ENCODE measurements at regions not wholly inside any gene's neighbourhood (a gene's known extent, or its start where the extent isn't known, plus 50 kb on each side); places are given as distances from the start of the nearest gene placed in this dataset.
"Not testable (repeated sequence)": the region's sequence is repeated elsewhere in the genome, so short reads cannot be mapped to it uniquely, and the experiment has no call there.

DNA sequence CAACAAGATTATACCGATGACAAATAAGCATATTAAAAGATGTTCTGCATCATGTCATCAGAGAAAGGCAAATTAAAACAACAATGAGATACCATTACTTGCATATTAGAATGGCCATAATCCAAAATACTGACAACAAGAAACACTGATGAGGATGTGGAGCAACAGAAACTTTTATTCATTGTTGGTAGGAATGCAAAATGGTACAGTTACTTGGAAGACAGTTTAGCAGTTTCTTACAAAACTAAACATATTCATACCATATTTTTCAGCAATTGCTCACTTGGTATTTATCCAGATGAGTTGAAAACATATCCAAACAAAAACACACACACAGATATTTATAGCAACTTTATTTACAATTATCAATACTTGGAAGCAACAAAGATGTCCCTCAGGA is 160.9 kb upstream of the MME start:
- Mint-ChIP-seq H3K36me3 (no peaks in the 10 kb centered on the region), H3K27ac (no peak overlapping the region), H3K27me3 (no peaks in the 10 kb centered on the region), H3K4me3 (no peak overlapping the region), H3K4me1 (no peaks in the 10 kb centered on the region), H3K9me3 (peaks cover 0 to 32% (median 13%) of the 10 kb centered on the region in 7 donors)
- no peak for ATAC-seq (ENCODE audit: low read depth in 2 of 2)
- no peak for DNase-seq

- Mint-ChIP-seq H3K9me3 (peaks cover 0 to 7% (median 1%) of the 10 kb centered on the region in 7 donors), H3K36me3 (no peaks in the 10 kb centered on the region), H3K27me3 (no peaks in the 10 kb centered on the region), H3K27ac (no peak overlapping the region), H3K4me3 (no peak overlapping the region), H3K4me1 (no peaks in the 10 kb centered on the region)
- ATAC-seq (ENCODE audit: low read depth in 2 of 2) (no peak), DNase-seq (no peak)
Observed at GRCh38 chr3:154904328-154904727, 175.8 kb upstream of the MME start.

DNA sequence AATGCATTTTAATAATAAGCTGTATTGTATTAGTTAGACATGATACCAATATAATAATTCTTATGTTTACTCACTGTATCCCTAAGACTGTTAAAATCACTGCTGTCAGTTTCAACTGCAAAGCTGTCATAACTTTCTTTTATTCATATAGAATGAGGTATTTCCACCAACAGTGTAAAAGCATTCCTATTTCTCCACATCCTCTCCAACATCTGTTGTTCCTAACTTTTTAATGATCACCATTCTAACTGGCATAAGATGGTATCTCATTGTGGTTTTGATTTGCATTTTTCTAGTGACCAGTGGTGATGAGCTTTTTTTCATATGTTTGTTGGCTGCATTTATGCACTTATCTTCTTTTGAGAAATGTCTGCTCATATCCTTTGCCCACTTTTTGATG is 177.6 kb upstream of the MME start:
- not testable (repeated sequence) for DNase-seq; ATAC-seq (ENCODE audit: low read depth in 2 of 2); H3K9me3 Mint-ChIP-seq; H3K36me3 Mint-ChIP-seq; H3K27me3 Mint-ChIP-seq; H3K4me3 Mint-ChIP-seq; H3K4me1 Mint-ChIP-seq; H3K27ac Mint-ChIP-seq

DNA sequence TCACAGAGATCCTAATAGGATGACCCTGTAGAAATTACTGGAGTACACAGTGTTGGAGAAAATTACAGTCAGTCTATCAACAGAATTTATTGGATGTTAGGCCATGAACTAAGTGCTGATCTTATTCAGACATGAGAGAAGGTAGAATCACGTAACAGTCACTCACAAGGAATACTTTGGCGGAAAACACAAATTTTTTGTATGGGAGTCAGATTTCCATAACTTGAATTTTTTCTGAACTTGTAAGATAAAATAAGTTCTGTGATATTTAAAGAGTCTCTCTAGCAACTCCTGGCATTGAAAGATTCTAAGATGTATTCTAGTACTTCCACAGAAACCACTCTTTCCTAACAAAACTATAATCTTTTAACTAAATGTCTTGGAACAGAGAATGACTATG is 178.8 kb upstream of the MME start:
- peaks cover 0 to 2% (median 0%) of the 10 kb centered on the region in 7 donors for H3K9me3 Mint-ChIP-seq
- ATAC-seq (ENCODE audit: low read depth in 2 of 2) (no peak), DNase-seq (no peak)
- H3K27ac Mint-ChIP-seq, result no peak overlapping the region
- H3K4me3 Mint-ChIP-seq, result no peak overlapping the region
- H3K4me1 Mint-ChIP-seq, result no peaks in the 10 kb centered on the region
- no peaks in the 10 kb centered on the region for H3K27me3 Mint-ChIP-seq
- H3K36me3 Mint-ChIP-seq, result no peaks in the 10 kb centered on the region

- Mint-ChIP-seq H3K9me3 (peaks cover 0 to 6% (median 2%) of the 10 kb centered on the region in 7 donors), H3K27me3 (no peaks in the 10 kb centered on the region), H3K27ac (no peak overlapping the region), H3K4me1 (no peaks in the 10 kb centered on the region), H3K36me3 (no peaks in the 10 kb centered on the region), H3K4me3 (no peak overlapping the region)
- ATAC-seq (ENCODE audit: low read depth in 2 of 2) (no peak), DNase-seq (no peak)
Observed at GRCh38 chr3:154900816-154901215, 179.3 kb upstream of the MME start.

GRCh38 chr3:154898916-154899315 is 181.2 kb upstream of the MME start:
- no peak for ATAC-seq (ENCODE audit: low read depth in 2 of 2)
- Mint-ChIP-seq H3K4me1 (no peaks in the 10 kb centered on the region), H3K4me3 (no peak overlapping the region), H3K27me3 (no peaks in the 10 kb centered on the region), H3K36me3 (no peaks in the 10 kb centered on the region), H3K9me3 (peaks cover 0 to 9% (median 3%) of the 10 kb centered on the region in 7 donors), H3K27ac (peak overlapping the region in 1 of 6 donors; percentile 47)
- no peak for DNase-seq

- no peak overlapping the region for H3K27ac Mint-ChIP-seq
- H3K36me3 Mint-ChIP-seq, result no peaks in the 10 kb centered on the region
- H3K9me3 Mint-ChIP-seq, result peaks cover 0 to 12% (median 5%) of the 10 kb centered on the region in 7 donors
- ATAC-seq (ENCODE audit: low read depth in 2 of 2) (no peak), DNase-seq (no peak)
- no peaks in the 10 kb centered on the region for H3K4me1 Mint-ChIP-seq
- H3K4me3 Mint-ChIP-seq, result no peak overlapping the region
- H3K27me3 Mint-ChIP-seq, result no peaks in the 10 kb centered on the region
Observed at GRCh38 chr3:154898443-154898842, 181.7 kb upstream of the MME start.

DNA sequence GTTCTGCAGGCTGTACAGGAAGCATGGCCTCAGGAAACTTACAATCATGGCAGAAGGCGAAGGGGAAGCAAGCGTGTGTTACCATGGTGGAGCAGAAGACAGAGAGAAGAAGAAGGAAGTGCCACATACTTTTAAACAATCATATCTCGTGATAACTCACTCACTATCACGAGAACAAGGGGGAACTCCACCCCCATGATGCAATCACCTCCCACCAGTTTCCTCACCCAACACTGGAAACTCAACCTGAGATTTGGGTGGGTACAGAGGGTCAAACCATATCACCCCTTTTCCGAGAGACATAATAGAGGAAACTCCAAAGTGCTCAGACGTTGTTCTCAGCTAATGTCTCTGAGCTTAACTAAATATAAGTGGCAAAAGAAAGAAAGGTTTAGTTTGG is 186.3 kb upstream of the MME start:
- no peak overlapping the region for H3K4me3 Mint-ChIP-seq
- peaks cover 0 to 12% (median 6%) of the 10 kb centered on the region in 7 donors for H3K9me3 Mint-ChIP-seq
- H3K36me3 Mint-ChIP-seq, result no peaks in the 10 kb centered on the region
- H3K27me3 Mint-ChIP-seq, result no peaks in the 10 kb centered on the region
- no peaks in the 10 kb centered on the region for H3K4me1 Mint-ChIP-seq
- ATAC-seq (ENCODE audit: low read depth in 2 of 2), result no peak
- no peak overlapping the region for H3K27ac Mint-ChIP-seq
- DNase-seq, result no peak

DNA sequence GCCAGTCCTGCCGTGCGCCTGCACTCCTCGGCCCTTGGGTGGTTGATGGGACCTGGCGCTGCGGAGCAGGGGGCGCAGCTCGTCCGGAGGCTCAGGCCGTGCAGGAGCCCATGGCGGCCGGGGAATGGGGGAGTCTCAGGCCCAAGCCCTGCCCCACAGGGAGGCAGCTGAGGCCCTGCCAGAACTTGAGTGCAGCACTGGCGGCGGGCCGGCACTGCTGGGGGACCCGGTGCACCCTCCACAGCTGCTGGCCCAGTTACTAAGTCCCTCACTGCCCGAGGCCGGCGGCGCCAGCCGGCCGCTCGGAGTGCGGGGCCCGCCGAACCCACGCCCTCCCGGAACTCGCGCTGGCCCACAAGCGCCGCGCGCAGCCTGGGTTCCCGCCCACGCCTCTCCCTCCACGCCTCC is 190.9 kb upstream of the MME start:
- DNase-seq (no peak), ATAC-seq (ENCODE audit: low read depth in 2 of 2) (no peak)
- H3K4me1 Mint-ChIP-seq, result peaks cover 0 to 6% (median 0%) of the 10 kb centered on the region in 3 donors
- no peaks in the 10 kb centered on the region for H3K36me3 Mint-ChIP-seq
- peaks cover 0 to 16% (median 4%) of the 10 kb centered on the region in 7 donors for H3K9me3 Mint-ChIP-seq
- H3K27me3 Mint-ChIP-seq, result no peaks in the 10 kb centered on the region
- H3K27ac Mint-ChIP-seq, result no peak overlapping the region
- no peak overlapping the region for H3K4me3 Mint-ChIP-seq

- H3K27ac Mint-ChIP-seq, result no peak overlapping the region
- DNase-seq, result no peak
- H3K4me3 Mint-ChIP-seq, result no peak overlapping the region
- no peak for ATAC-seq (ENCODE audit: low read depth in 2 of 2)
- H3K36me3 Mint-ChIP-seq, result no peaks in the 10 kb centered on the region
- peaks cover 0 to 13% (median 4%) of the 10 kb centered on the region in 7 donors for H3K9me3 Mint-ChIP-seq
- H3K27me3 Mint-ChIP-seq, result no peaks in the 10 kb centered on the region
- H3K4me1 Mint-ChIP-seq, result peaks cover 0 to 6% (median 0%) of the 10 kb centered on the region in 3 donors
Observed at GRCh38 chr3:154887869-154888268, 192.2 kb upstream of the MME start.

DNA sequence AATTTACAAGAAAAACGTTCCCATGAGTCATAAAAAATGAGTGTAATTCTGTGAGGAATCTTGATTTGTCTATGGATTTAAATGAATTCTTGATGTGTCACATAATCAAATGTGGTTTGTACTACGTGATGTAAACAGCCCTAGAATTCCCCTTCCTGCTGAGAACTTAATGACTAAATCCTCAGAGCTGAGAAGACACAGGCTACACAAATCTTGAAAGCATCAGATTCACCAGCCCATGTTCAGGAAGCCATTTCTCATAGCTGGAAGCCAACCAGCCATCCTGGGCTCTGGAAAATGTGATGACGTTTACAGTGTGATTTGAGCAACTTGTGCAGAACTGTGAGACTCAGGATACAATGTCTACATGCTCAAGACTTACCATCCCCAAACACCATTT is 193.7 kb upstream of the MME start:
- DNase-seq, result no peak
- Mint-ChIP-seq H3K36me3 (no peaks in the 10 kb centered on the region), H3K4me3 (no peak overlapping the region), H3K27ac (no peak overlapping the region), H3K27me3 (no peaks in the 10 kb centered on the region), H3K4me1 (peaks cover 0 to 6% (median 0%) of the 10 kb centered on the region in 3 donors), H3K9me3 (peaks cover 0 to 13% (median 4%) of the 10 kb centered on the region in 7 donors)
- ATAC-seq (ENCODE audit: low read depth in 2 of 2), result no peak

DNA sequence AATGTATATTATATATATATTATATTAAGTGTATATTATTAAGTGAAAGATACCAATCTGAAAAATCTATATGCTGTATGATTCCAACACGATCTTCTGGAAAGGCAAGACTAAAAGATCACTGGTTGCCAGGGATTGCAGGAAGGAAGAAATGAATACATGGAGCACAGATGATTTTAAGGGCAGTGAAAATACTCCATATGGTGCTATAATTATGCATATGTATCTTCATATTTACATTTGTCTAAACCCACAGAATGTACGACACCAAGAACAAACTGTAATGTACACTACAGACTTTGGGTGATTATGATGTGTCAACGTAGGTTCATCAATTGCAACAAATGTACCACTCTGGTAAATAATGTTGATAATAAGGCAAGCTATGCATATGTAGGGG is 194.7 kb upstream of the MME start:
- Mint-ChIP-seq H3K27me3 (no peaks in the 10 kb centered on the region), H3K36me3 (no peaks in the 10 kb centered on the region), H3K4me3 (no peak overlapping the region), H3K4me1 (peaks cover 0 to 6% (median 0%) of the 10 kb centered on the region in 3 donors), H3K9me3 (peaks cover 0 to 18% (median 6%) of the 10 kb centered on the region in 7 donors), H3K27ac (no peak overlapping the region)
- no peak for ATAC-seq (ENCODE audit: low read depth in 2 of 2)
- DNase-seq, result no peak

DNA sequence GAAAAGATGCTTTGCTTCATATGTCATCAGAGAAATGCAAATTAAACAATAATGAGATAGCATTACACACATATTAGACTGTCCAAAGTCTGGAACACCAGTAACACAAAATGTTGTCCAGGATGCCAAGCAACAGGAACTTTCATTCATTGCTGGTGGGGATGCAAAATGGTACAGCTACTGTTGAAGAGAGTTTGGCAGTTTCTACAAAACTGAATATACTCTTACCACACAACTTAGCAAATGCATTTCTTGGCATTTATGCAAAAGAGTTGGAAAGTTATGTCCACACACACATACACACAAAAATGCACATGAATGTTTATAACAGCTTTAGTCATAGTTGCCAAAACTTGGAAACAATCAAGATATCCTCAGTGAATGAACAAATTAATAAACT is 195.2 kb upstream of the MME start:
- peaks cover 0 to 20% (median 7%) of the 10 kb centered on the region in 7 donors for H3K9me3 Mint-ChIP-seq
- no peak overlapping the region for H3K4me3 Mint-ChIP-seq
- no peaks in the 10 kb centered on the region for H3K27me3 Mint-ChIP-seq
- ATAC-seq (ENCODE audit: low read depth in 2 of 2) (no peak), DNase-seq (no peak)
- no peaks in the 10 kb centered on the region for H3K36me3 Mint-ChIP-seq
- no peak overlapping the region for H3K27ac Mint-ChIP-seq
- peaks cover 0 to 6% (median 0%) of the 10 kb centered on the region in 3 donors for H3K4me1 Mint-ChIP-seq

DNA sequence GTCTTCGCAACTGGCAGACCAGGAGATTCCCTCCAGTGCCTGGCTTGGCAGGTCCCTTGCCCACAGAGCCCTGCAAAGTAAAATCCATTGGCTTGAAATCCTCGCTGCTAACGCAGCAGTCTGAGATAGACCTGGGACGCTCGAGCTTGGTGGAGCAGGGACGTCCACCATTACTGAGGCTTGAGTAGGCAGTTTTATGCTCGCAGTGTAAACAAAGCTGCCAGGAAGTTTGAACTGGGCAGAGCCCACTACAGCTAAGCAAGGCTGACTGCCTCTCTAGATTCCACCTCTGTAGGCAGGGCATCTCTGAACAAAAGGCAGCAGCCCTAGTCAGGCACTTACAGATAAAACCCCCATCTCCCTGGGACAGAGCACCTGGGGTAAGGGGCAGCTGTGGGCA is 205.0 kb upstream of the MME start:
- no peak for DNase-seq
- no peaks in the 10 kb centered on the region for H3K4me1 Mint-ChIP-seq
- no peak overlapping the region for H3K4me3 Mint-ChIP-seq
- no peak overlapping the region for H3K27ac Mint-ChIP-seq
- ATAC-seq (ENCODE audit: low read depth in 2 of 2), result no peak
- no peaks in the 10 kb centered on the region for H3K27me3 Mint-ChIP-seq
- H3K9me3 Mint-ChIP-seq, result peaks cover 0 to 14% (median 8%) of the 10 kb centered on the region in 7 donors
- H3K36me3 Mint-ChIP-seq, result no peaks in the 10 kb centered on the region

- ATAC-seq (ENCODE audit: low read depth in 2 of 2) (no peak), DNase-seq (no peak)
- no peak overlapping the region for H3K4me3 Mint-ChIP-seq
- no peak overlapping the region for H3K27ac Mint-ChIP-seq
- no peaks in the 10 kb centered on the region for H3K4me1 Mint-ChIP-seq
- H3K36me3 Mint-ChIP-seq, result no peaks in the 10 kb centered on the region
- no peaks in the 10 kb centered on the region for H3K27me3 Mint-ChIP-seq
- peaks cover 0 to 8% (median 0%) of the 10 kb centered on the region in 7 donors for H3K9me3 Mint-ChIP-seq
Observed at GRCh38 chr3:154872696-154873095, 207.4 kb upstream of the MME start.

All from naive B cell (primary cell).